ENCODE measurements at regions not wholly inside any gene's neighbourhood (a gene's known extent, or its start where the extent isn't known, plus 50 kb on each side); places are given as distances from the start of the nearest gene placed in this dataset.

DNA sequence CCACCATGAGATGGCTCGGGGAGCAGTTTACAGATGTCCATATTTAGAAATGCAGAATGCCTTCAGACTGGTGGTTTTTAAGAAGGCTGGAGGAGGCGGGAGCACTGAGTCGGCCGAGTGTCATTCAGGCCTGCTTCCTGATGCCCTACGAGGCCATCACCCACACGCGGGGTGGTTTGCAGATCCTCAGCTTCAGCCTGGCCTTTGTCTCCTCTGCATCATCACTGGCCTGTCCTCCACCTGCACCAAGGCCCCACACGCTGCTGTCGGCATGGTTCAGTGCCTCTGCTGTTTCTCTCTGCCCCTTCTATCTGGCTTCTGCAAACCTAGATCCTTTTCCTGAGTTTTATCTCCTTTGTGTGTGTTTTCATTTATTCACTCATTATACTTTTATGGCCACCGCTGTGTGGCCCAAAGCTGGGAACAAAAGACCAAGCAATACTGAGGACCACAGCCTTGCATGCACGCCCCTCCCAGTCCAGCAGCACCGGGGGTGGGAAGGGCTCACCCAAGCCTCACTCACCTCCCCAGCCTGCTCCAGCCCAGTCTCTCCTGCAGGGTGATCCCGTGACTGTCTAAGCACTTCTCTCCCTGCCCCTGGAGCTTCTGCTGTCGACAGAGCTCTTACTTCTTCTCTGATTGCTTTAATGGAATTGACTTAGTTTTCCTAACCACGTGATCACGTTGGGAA is 240.8 kb downstream of the TEX29 start:
- no peak for TF ChIP-seq CTCF (IDR thresholded peaks at IDR 0.05)
- TF ChIP-seq POLR2A (IDR thresholded peaks at IDR 0.05), result no peak

All from uterus (tissue), 2 donors.